ENCODE measurements at regions not wholly inside any gene's neighbourhood (a gene's known extent, or its start where the extent isn't known, plus 50 kb on each side); places are given as distances from the start of the nearest gene placed in this dataset.

DNA sequence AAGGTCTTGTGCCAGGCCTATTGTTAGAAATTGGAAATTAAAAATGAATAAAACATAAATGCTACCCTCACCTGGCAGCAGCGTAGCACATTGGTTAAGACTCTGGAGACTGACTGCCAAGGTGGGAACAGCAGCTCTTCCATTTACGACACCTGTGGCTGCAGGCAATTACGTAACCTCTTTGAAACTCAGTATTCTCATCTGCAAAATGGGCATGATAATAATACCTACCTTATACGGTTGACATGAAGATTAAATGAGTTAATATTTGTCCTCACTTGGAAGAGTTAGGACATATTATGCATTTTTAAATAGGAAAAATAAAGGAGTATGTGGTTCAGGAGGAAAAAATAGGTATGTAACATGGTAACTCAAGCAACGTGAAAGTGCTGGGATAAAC is 279.3 kb upstream of the NCKAP5 start:
- no peak for TF ChIP-seq CTCF (IDR thresholded peaks at IDR 0.05)
- TF ChIP-seq POLR2A (IDR thresholded peaks at IDR 0.05): no peak
